ENCODE measurements at regions not wholly inside any gene's neighbourhood (a gene's known extent, or its start where the extent isn't known, plus 50 kb on each side); places are given as distances from the start of the nearest gene placed in this dataset.

- no peak for DNase-seq
- H3K4me3 Mint-ChIP-seq, result no peak overlapping the region
- H3K27me3 Mint-ChIP-seq, result no peaks in the 10 kb centered on the region
- H3K36me3 Mint-ChIP-seq (ENCODE audit: low read depth), result no peaks in the 10 kb centered on the region
- H3K9me3 Mint-ChIP-seq, result peaks cover under 1% of the 10 kb centered on the region
- H3K27ac Mint-ChIP-seq, result no peak overlapping the region
- ATAC-seq, result no peak
- H3K4me1 Mint-ChIP-seq, result no peaks in the 10 kb centered on the region
Observed at GRCh38 chr11:36899800-36900199, 301.8 kb upstream of the RAG2 start.

DNA sequence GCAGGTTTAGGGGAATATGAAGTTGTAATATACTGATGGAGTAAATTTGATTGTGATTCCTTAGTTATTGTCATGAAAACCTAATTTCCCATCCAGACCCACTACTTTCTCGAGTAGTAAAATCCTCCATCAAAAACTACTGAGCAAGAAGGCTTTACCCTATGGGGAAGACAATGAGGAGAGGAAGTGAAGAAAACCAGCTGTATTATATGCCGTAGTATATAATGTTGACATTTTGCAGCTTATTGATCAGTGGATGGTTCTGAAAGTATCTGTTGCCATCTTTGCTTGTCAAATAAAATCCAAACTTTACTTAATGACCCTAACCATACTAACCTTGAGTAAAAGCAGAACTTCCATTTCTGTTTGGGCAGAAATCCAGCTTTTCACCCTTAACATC, 292.8 kb upstream of the RAG2 start:
- Mint-ChIP-seq H3K27me3 (no peaks in the 10 kb centered on the region), H3K9me3 (no peaks in the 10 kb centered on the region), H3K4me1 (no peaks in the 10 kb centered on the region), H3K36me3 (ENCODE audit: low read depth) (no peaks in the 10 kb centered on the region), H3K27ac (no peak overlapping the region), H3K4me3 (no peak overlapping the region)
- DNase-seq (no peak), ATAC-seq (no peak)

- Mint-ChIP-seq H3K27ac (no peak overlapping the region), H3K4me3 (no peak overlapping the region), H3K27me3 (no peaks in the 10 kb centered on the region), H3K9me3 (no peaks in the 10 kb centered on the region), H3K36me3 (ENCODE audit: low read depth) (no peaks in the 10 kb centered on the region), H3K4me1 (no peaks in the 10 kb centered on the region)
- DNase-seq (no peak), ATAC-seq (no peak)
Observed at GRCh38 chr11:36890121-36890679, 292.2 kb upstream of the RAG2 start.

DNA sequence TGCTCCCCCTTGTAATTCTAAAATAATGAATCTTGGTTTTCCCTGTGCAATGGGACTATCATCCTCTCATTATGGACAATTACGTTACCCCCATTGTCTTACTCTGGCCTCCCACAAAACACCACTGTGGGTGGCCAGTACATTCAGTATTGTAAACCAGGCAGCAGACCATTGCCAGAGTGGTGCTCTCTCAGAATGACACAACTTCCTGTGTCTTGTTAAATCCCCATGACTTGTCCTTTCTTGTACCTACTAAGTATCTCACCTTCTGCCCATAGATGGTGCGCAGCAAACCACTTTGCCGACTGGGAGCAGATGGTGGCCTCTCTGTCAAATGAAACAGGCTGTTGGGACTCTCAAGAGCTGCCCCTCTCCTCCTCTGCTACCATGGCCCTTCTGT, 287.1 kb upstream of the RAG2 start:
- Mint-ChIP-seq H3K9me3 (no peaks in the 10 kb centered on the region), H3K4me3 (no peak overlapping the region), H3K4me1 (no peaks in the 10 kb centered on the region), H3K27ac (no peak overlapping the region), H3K27me3 (no peaks in the 10 kb centered on the region), H3K36me3 (ENCODE audit: low read depth) (no peaks in the 10 kb centered on the region)
- DNase-seq (no peak), ATAC-seq (no peak)

DNA sequence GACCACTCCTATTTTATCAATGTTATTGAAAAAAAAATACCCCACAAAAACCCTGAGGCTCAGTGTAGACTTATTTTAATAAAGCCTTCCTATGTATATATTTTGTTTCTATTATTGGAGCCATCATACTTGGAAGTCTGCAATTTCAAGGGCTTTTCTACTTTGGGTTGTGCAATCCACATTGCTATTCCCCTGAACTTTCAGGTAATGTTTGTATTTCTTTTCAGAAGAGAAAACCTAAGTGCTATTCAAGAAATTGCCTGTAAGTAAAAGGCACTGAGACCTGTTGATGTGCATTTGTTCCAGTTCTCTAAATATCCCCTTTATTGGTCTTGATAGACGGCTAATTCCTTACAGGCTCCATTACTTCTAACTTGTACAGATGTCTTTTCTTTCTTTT, 280.7 kb upstream of the RAG2 start:
- no peaks in the 10 kb centered on the region for H3K27me3 Mint-ChIP-seq
- H3K4me3 Mint-ChIP-seq, result no peak overlapping the region
- H3K4me1 Mint-ChIP-seq, result no peaks in the 10 kb centered on the region
- no peaks in the 10 kb centered on the region for H3K36me3 Mint-ChIP-seq (ENCODE audit: low read depth)
- H3K27ac Mint-ChIP-seq, result no peak overlapping the region
- H3K9me3 Mint-ChIP-seq, result no peaks in the 10 kb centered on the region
- ATAC-seq (no peak), DNase-seq (no peak)

DNA sequence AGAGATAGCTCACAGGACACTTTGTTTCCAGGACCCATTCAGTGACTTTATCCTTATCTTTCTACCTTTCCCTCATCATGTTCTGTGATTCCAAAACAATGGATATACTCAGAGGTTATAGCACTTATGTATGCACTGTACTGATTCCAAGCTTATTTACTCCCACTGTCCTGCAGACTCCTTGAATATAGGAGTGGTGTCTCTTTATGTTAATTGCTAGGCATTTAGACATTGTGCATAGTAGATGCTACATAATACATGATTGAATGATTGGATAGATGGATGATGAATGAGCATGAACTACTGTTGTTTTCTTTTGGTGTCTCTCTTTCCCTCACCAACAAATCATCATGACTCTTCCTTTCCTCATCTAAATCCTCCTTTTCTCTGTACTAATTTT, 279.1 kb upstream of the RAG2 start:
- Mint-ChIP-seq H3K9me3 (no peaks in the 10 kb centered on the region), H3K36me3 (ENCODE audit: low read depth) (no peaks in the 10 kb centered on the region), H3K4me1 (no peaks in the 10 kb centered on the region), H3K27me3 (no peaks in the 10 kb centered on the region), H3K4me3 (no peak overlapping the region), H3K27ac (no peak overlapping the region)
- no peak for DNase-seq
- no peak for ATAC-seq

- Mint-ChIP-seq H3K9me3 (no peaks in the 10 kb centered on the region), H3K27ac (no peak overlapping the region), H3K36me3 (ENCODE audit: low read depth) (no peaks in the 10 kb centered on the region), H3K4me1 (no peaks in the 10 kb centered on the region), H3K27me3 (no peaks in the 10 kb centered on the region), H3K4me3 (no peak overlapping the region)
- ATAC-seq (no peak), DNase-seq (no peak)
Observed at GRCh38 chr11:36876266-36876665, 278.2 kb upstream of the RAG2 start.

- Mint-ChIP-seq H3K27me3 (no peaks in the 10 kb centered on the region), H3K4me3 (no peak overlapping the region), H3K27ac (no peak overlapping the region), H3K9me3 (no peaks in the 10 kb centered on the region), H3K36me3 (ENCODE audit: low read depth) (no peaks in the 10 kb centered on the region), H3K4me1 (no peaks in the 10 kb centered on the region)
- ATAC-seq (no peak), DNase-seq (no peak)
Observed at GRCh38 chr11:36874291-36874690, 276.3 kb upstream of the RAG2 start.

- ATAC-seq, result no peak
- no peaks in the 10 kb centered on the region for H3K36me3 Mint-ChIP-seq (ENCODE audit: low read depth)
- no peak overlapping the region for H3K27ac Mint-ChIP-seq
- H3K27me3 Mint-ChIP-seq, result peaks cover 5% of the 10 kb centered on the region
- H3K9me3 Mint-ChIP-seq, result no peaks in the 10 kb centered on the region
- DNase-seq, result no peak
- H3K4me3 Mint-ChIP-seq, result no peak overlapping the region
- no peaks in the 10 kb centered on the region for H3K4me1 Mint-ChIP-seq
Observed at GRCh38 chr11:36870361-36870760, 272.3 kb upstream of the RAG2 start.

DNA sequence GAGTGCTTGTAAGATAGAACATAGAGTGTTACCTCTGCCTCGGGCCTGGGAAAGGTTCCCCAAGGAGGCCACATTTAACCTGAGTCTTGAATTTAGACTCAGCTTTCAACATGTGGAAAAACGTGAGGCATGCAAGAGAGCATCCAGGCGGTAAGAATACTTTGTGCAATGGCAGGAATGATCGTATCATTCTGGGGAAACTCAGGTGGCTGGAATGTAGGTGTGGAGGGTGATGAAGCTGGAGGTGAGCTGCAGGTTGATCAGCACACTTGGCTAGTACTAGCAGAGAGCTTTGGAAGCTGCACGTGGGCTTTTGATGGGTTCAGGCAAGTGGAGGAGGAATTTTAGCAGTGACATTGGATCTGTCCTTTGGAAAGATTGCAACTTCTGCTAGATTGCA, 270.3 kb upstream of the RAG2 start:
- no peak overlapping the region for H3K27ac Mint-ChIP-seq

GRCh38 chr11:36865846-36866245, 267.8 kb upstream of the RAG2 start:
- H3K27ac Mint-ChIP-seq, result no peak overlapping the region
- H3K9me3 Mint-ChIP-seq, result no peaks in the 10 kb centered on the region
- H3K27me3 Mint-ChIP-seq, result peaks cover 5% of the 10 kb centered on the region
- H3K36me3 Mint-ChIP-seq (ENCODE audit: low read depth), result no peaks in the 10 kb centered on the region
- H3K4me3 Mint-ChIP-seq, result no peak overlapping the region
- H3K4me1 Mint-ChIP-seq, result no peaks in the 10 kb centered on the region
- no peak for DNase-seq
- ATAC-seq, result no peak

More for the DNA sequence above, 270.3 kb upstream of the RAG2 start:
- H3K27me3 Mint-ChIP-seq, result peaks cover 5% of the 10 kb centered on the region
- H3K4me1 Mint-ChIP-seq, result no peaks in the 10 kb centered on the region
- H3K36me3 Mint-ChIP-seq (ENCODE audit: low read depth), result no peaks in the 10 kb centered on the region
- DNase-seq (no peak), ATAC-seq (no peak)
- no peak overlapping the region for H3K4me3 Mint-ChIP-seq
- no peaks in the 10 kb centered on the region for H3K9me3 Mint-ChIP-seq

- Mint-ChIP-seq H3K4me3 (no peak overlapping the region), H3K36me3 (ENCODE audit: low read depth) (no peaks in the 10 kb centered on the region), H3K27me3 (no peaks in the 10 kb centered on the region)
Observed at GRCh38 chr11:36854875-36855274, 256.8 kb upstream of the RAG2 start.

GRCh38 chr11:36848660-36849059, 250.6 kb upstream of the RAG2 start:
- peaks cover 3% of the 10 kb centered on the region for H3K27me3 Mint-ChIP-seq
- no peaks in the 10 kb centered on the region for H3K4me1 Mint-ChIP-seq
- no peak overlapping the region for H3K4me3 Mint-ChIP-seq
- ATAC-seq, result no peak
- H3K36me3 Mint-ChIP-seq (ENCODE audit: low read depth), result no peaks in the 10 kb centered on the region
- H3K27ac Mint-ChIP-seq, result no peak overlapping the region
- no peaks in the 10 kb centered on the region for H3K9me3 Mint-ChIP-seq
- no peak for DNase-seq

More at GRCh38 chr11:36854875-36855274, 256.8 kb upstream of the RAG2 start:
- Mint-ChIP-seq H3K4me1 (no peaks in the 10 kb centered on the region), H3K27ac (no peak overlapping the region), H3K9me3 (no peaks in the 10 kb centered on the region)
- DNase-seq (no peak), ATAC-seq (no peak)

- Mint-ChIP-seq H3K4me1 (no peaks in the 10 kb centered on the region), H3K27ac (no peak overlapping the region), H3K9me3 (no peaks in the 10 kb centered on the region), H3K36me3 (ENCODE audit: low read depth) (no peaks in the 10 kb centered on the region), H3K27me3 (peaks cover 5% of the 10 kb centered on the region), H3K4me3 (no peak overlapping the region)
- DNase-seq (no peak), ATAC-seq (no peak)
Observed at GRCh38 chr11:36840378-36840777, 242.3 kb upstream of the RAG2 start.

DNA sequence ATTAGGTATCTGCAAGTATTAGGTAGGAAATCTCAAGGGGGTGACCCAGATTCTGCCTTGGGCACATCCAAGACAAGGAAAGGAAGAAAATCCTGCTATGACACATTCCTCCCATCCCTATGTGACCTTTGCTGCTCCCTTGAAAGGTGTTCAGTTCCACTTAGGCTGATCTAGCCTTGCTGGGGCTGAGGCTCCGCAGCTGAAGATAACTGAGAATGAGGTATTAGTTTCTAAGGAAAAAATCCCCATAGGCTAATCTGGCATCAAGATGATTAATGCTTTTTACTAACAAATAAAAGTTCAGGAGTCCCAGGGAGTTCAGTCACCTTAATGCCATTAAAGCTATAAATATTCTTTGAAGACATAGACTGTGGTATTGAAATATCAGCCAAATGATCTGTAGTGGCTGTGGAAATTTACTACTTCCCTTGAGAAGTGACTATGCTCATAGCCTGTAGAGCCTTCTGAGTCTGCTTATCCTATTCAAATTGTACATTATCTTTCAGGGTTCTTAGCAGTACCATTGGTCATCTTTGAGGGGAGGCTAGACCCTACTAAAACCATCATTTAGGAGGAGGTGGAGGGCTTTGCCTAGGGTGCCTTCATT, 239.9 kb upstream of the RAG2 start:
- H3K4me1 Mint-ChIP-seq, result no peaks in the 10 kb centered on the region
- no peaks in the 10 kb centered on the region for H3K9me3 Mint-ChIP-seq
- DNase-seq, result no peak
- H3K27ac Mint-ChIP-seq, result no peak overlapping the region
- no peak overlapping the region for H3K4me3 Mint-ChIP-seq
- H3K36me3 Mint-ChIP-seq (ENCODE audit: low read depth), result no peaks in the 10 kb centered on the region
- ATAC-seq, result no peak
- H3K27me3 Mint-ChIP-seq, result peaks cover 2% of the 10 kb centered on the region

- H3K27ac Mint-ChIP-seq, result no peak overlapping the region
- H3K4me1 Mint-ChIP-seq, result no peaks in the 10 kb centered on the region
- H3K36me3 Mint-ChIP-seq (ENCODE audit: low read depth), result no peaks in the 10 kb centered on the region
- no peak for DNase-seq
- ATAC-seq, result no peak
- no peaks in the 10 kb centered on the region for H3K27me3 Mint-ChIP-seq
- H3K4me3 Mint-ChIP-seq, result no peak overlapping the region
- H3K9me3 Mint-ChIP-seq, result no peaks in the 10 kb centered on the region
Observed at GRCh38 chr11:36825251-36825650, 227.2 kb upstream of the RAG2 start.
